Hepatocyte (in vitro differentiated cells): ENCODE measurements at regions not wholly inside any gene's neighbourhood (a gene's known extent, or its start where the extent isn't known, plus 50 kb on each side); places are given as distances from the start of the nearest gene placed in this dataset.

Experiments
- EZH2 ChIP-seq: fragments of 200-600 bp; sonication (generic); IDR thresholded peaks from 2 replicates; pipeline ENCODE4 v1.6.1; 2016; ENCODE audit warnings: antibody characterized with exemption, mild to moderate bottlenecking, borderline replicate concordance
- EZH2phosphoT487 ChIP-seq: fragments of 200-600 bp; sonication (generic); IDR thresholded peaks from one replicate; pipeline ENCODE4 v1.6.1; 2018; ENCODE audit warnings: antibody characterized with exemption, mild to moderate bottlenecking, low read depth, moderate library complexity; ENCODE audit not compliant: unreplicated experiment, severe bottlenecking

- TF ChIP-seq EZH2phosphoT487 (no peak), EZH2 (no peak)
Measured at GRCh38 chr13:22738357-22738756, 442.4 kb upstream of the SGCG start.
